Naive thymus-derived CD8-positive, alpha-beta T cell (primary cell): ENCODE measurements at regions not wholly inside any gene's neighbourhood (a gene's known extent, or its start where the extent isn't known, plus 50 kb on each side); places are given as distances from the start of the nearest gene placed in this dataset.
"Not testable (repeated sequence)": the region's sequence is repeated elsewhere in the genome, so short reads cannot be mapped to it uniquely, and the experiment has no call there.

Source experiments
- ATAC-seq, 2 donors: fragments of 150-1000 bp; cut with Tn5 transposase in 1 of 2; sonication (Bioruptor Pico), chemical (Tn5 transposase) in 1 of 2; 1 replicate in 1 of 2; 2 replicates in 1 of 2; pipeline ENCODE4 v1.10.0; 2021; ENCODE audit warnings: mild to moderate bottlenecking in 2 of 2, moderate library complexity in 2 of 2
- POLR2A ChIA-PET: fragments of 350-600 bp; sonication (Branson Sonifier 250); formaldehyde crosslinking; loops from one replicate; lab custom pipeline; 2021; ENCODE audit warnings: antibody characterized with exemption; lab: Charles Lee
- DNase-seq, 10 donors: peaks; one replicate each; pipeline versions ENCODE4 v3.0.0 to v3.0.0-alpha.2; 2020 to 2022
- H3K27ac Mint-ChIP-seq, 10 donors: one replicate each; pipeline ENCODE4 v1.8.0; 2020 to 2022; ENCODE audit warnings: mild to moderate bottlenecking in 10 of 10, mixed read lengths in 10 of 10, moderate library complexity in 4 of 10, inconsistent platforms in 1 of 10
- H3K27me3 Mint-ChIP-seq, 5 donors: one replicate each; pipeline ENCODE4 v1.8.0; 2021 to 2022; ENCODE audit warnings: mixed read lengths in 5 of 5
- H3K36me3 Mint-ChIP-seq, 3 donors: one replicate each; pipeline ENCODE4 v1.8.0; 2020 to 2022; ENCODE audit warnings: mixed read lengths in 3 of 3, mild to moderate bottlenecking in 2 of 3, inconsistent platforms in 1 of 3
- H3K4me1 Mint-ChIP-seq, 4 donors: one replicate each; pipeline ENCODE4 v1.8.0; 2021 to 2022; ENCODE audit warnings: mixed read lengths in 4 of 4
- H3K4me3 Mint-ChIP-seq, 10 donors: one replicate each; pipeline ENCODE4 v1.8.0; 2020 to 2022; ENCODE audit warnings: mild to moderate bottlenecking in 10 of 10, mixed read lengths in 10 of 10, moderate library complexity in 6 of 10, inconsistent platforms in 1 of 10
- H3K9me3 Mint-ChIP-seq, 9 donors: one replicate each; pipeline ENCODE4 v1.8.0; 2020 to 2022; ENCODE audit warnings: mixed read lengths in 9 of 9, mild to moderate bottlenecking in 3 of 9, inconsistent platforms in 1 of 9, moderate library complexity in 1 of 9

GRCh38 chr10:61003069-61003468, 59.1 kb upstream of the RHOBTB1 start:
- H3K27ac Mint-ChIP-seq, DNase-seq, ATAC-seq, POLR2A ChIA-PET, H3K4me3 Mint-ChIP-seq, H3K4me1 Mint-ChIP-seq, H3K36me3 Mint-ChIP-seq: not testable (repeated sequence)
- H3K9me3 Mint-ChIP-seq, result peaks cover 0 to 10% (median 0%) of the 10 kb centered on the region in 9 donors
- peaks cover 28 to 81% (median 39%) of the 10 kb centered on the region in 5 donors for H3K27me3 Mint-ChIP-seq

GRCh38 chr10:61001731-61002122, 57.7 kb upstream of the RHOBTB1 start:
- Mint-ChIP-seq H3K36me3 (no peaks in the 10 kb centered on the region), H3K4me1 (peaks cover 0 to 7% (median 4%) of the 10 kb centered on the region in 4 donors), H3K27me3 (peaks cover 24 to 72% (median 32%) of the 10 kb centered on the region in 5 donors), H3K4me3 (peak overlapping the region in 7 of 10 donors; percentile 6 to 43 (median 34)), H3K27ac (no peak overlapping the region), H3K9me3 (peaks cover 0 to 10% (median 0%) of the 10 kb centered on the region in 9 donors)
- POLR2A ChIA-PET, result no interaction called here
- no peak for ATAC-seq
- no peak for DNase-seq

GRCh38 chr10:61000769-61001730, 57.1 kb upstream of the RHOBTB1 start:
- POLR2A ChIA-PET, result no interaction called here

GRCh38 chr10:60998932-60999331, 54.9 kb upstream of the RHOBTB1 start:
- no peak for DNase-seq
- POLR2A ChIA-PET, result no interaction called here
- no peaks in the 10 kb centered on the region for H3K36me3 Mint-ChIP-seq
- H3K27ac Mint-ChIP-seq, result no peak overlapping the region
- H3K9me3 Mint-ChIP-seq, result peaks cover 0 to 7% (median 0%) of the 10 kb centered on the region in 9 donors
- no peak overlapping the region for H3K4me3 Mint-ChIP-seq
- H3K27me3 Mint-ChIP-seq, result peaks cover 20 to 44% (median 26%) of the 10 kb centered on the region in 5 donors
- peaks cover 0 to 7% (median 4%) of the 10 kb centered on the region in 4 donors for H3K4me1 Mint-ChIP-seq
- no peak for ATAC-seq

More at GRCh38 chr10:61000769-61001730, 57.1 kb upstream of the RHOBTB1 start:
- peak in 1 of 2 donors; percentile 35 for ATAC-seq
- Mint-ChIP-seq H3K36me3 (no peaks in the 10 kb centered on the region), H3K27ac (no peak overlapping the region), H3K27me3 (peaks cover 24 to 65% (median 33%) of the 10 kb centered on the region in 5 donors), H3K4me3 (peak overlapping the region in 6 of 10 donors; percentile 11 to 41 (median 24)), H3K4me1 (peaks cover 0 to 7% (median 4%) of the 10 kb centered on the region in 4 donors), H3K9me3 (peaks cover 0 to 10% (median 0%) of the 10 kb centered on the region in 9 donors)
- DNase-seq, result peak in 1 of 10 donors; percentile 54

- no peak for DNase-seq
- POLR2A ChIA-PET, result no interaction called here
- peaks cover 6 to 25% (median 13%) of the 10 kb centered on the region in 5 donors for H3K27me3 Mint-ChIP-seq
- peaks cover 0 to 11% (median 0%) of the 10 kb centered on the region in 9 donors for H3K9me3 Mint-ChIP-seq
- no peak overlapping the region for H3K4me3 Mint-ChIP-seq
- ATAC-seq, result no peak
- no peak overlapping the region for H3K27ac Mint-ChIP-seq
- H3K36me3 Mint-ChIP-seq, result peaks cover 0 to 5% (median 0%) of the 10 kb centered on the region in 3 donors
- no peaks in the 10 kb centered on the region for H3K4me1 Mint-ChIP-seq
Observed at GRCh38 chr10:60994128-60994527, 50.1 kb upstream of the RHOBTB1 start.
